HG03196 (cell line): ENCODE measurements at regions not wholly inside any gene's neighbourhood (a gene's known extent, or its start where the extent isn't known, plus 50 kb on each side); places are given as distances from the start of the nearest gene placed in this dataset.

ENCODE experiments used
- ATAC-seq: cut with Tn5 transposase; IDR thresholded peaks from one replicate; pipeline ENCODE4 v1.9.1; 2021; ENCODE audit not compliant: unreplicated experiment

DNA sequence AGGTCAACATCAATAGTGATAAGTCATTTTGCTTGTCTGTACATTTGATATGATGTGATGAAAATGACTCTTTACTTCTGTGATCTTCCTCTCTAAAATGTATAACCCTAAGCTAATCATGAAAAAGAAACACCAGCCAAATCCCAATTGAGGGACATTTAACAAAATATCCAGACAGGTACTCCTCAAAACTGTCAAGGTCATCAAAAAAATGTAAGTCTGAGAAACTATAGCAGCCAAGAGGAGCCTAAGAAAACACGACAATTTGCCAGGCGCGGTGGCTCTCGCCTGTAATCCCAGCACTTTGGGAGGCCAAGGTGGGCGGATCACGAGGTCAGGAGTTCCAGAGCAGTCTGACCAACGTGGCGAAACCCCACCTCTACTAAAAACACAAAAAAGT is 708.5 kb upstream of the ID4 start:
- ATAC-seq: no peak

DNA sequence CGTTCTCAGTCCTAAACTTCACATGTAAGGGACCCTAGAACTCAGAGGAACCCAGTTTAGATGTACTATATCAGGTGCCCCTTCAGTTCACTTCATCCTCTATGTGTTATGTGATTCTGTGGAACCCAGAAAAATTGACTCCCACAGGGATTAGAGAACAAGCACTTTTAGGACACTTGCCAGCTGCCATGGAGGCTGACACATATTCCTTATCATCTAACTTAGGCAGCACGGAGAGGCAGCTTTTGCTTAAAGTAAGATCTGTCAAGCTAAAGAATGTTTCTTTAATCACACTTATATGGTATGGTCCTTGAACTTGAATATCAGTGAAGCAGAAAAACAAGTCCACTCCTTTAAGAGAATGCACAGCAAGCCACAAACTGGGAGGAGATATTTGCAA is 701.5 kb upstream of the ID4 start:
- no peak for ATAC-seq

DNA sequence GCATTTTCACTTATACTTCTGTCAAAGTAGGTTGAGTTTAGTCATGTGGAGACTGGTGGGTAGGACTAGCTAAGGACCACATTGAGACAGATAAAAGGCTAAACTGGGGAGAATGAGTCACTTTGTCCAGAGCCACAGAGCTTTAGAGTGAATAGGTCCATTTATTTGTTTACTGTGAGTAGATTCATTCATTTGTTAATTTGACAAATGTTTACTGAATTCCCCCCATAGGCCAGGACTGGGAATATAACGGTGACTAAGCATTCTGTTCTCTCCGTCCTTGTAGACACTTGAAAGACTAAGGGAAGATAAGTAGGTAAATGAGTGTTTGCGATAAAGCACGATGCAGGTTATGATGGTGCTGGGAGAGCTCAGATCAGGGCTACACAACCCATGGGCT is 699.7 kb upstream of the ID4 start:
- ATAC-seq: no peak

DNA sequence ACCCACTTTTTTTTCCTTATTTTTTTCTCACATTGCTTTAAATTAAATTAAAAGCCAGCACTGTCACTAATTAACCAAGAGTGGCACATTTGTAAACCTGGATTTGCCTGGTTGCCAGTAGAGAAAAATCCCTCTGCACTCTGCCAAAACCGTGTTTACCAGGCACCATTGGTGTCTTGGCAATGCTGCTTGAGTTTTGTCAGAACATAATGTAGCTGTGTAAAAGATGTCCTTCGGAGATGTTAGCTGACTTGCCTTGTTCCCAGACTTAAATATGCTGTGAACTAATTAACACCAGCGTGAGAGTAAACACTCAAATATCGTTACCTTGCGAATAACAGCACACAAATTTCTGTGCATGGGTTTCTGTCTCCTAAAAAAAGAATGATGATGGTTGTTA is 694.9 kb upstream of the ID4 start:
- ATAC-seq: no peak

DNA sequence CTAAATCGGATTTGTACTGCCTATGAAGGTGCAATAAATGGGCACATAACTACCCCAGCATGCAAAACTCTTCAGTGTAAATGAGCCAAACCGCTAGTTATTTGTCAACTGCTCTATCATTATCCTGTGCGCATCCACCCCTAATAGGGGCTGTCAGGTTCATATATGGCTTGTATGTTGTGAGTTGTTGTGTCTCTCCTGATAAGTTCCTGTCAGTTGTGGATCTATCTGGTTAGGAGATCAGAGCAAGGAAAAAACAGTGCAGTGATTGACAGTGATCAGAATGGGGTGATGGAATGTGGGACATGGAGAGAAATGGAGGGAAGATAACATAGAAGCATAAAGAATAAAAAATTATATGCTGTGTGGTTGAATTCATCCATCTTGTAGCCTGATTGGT is 686.9 kb upstream of the ID4 start:
- ATAC-seq: no peak

DNA sequence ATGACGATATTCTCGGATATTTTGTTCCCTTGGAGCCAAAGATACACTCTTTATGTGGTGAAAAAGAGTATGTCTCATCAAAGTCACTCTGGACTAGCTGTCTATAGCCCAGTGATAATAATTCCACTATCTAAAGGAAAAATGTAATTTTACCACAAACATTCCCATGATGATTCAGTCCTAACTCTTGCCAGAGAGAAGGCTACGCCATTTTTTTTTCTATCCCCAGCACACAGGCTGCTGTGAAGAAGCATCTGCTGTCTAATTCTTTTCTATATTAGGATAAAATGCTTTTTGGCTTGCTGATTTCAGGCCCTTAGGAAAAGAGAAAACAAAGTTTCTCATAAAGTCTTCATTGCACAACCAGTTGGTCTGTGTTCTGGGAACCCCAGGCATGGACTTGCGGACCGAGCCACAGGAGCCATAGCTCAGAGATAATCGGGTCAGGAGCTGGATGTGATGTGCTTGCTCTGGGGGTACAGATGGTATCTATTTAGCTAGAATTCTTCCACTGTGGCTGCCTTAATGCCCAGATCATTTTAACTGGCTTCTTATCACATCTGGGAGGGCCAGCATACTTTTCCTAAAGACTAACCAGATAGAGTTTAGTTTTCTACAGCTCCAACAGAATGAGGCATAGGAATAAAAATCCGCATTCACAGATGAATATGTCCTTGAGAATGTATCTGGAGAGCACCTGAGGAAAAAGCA is 683.7 kb upstream of the ID4 start:
- ATAC-seq: no peak

DNA sequence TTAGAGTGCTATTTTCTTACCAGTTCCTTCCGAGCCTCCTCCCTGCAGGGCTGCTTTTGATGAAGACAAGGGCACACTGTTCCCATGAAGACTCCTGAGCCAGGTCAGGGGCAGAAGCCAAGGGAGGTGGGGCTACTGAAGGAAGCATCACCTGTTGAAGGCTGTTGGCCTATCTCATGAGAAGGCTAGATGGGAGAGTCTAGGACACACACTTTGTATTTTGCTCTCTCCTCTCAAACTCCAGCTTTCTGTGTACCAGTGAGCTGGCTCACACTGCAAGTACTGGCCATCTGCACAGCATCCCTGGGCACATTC is 683.2 kb upstream of the ID4 start:
- ATAC-seq: no peak

DNA sequence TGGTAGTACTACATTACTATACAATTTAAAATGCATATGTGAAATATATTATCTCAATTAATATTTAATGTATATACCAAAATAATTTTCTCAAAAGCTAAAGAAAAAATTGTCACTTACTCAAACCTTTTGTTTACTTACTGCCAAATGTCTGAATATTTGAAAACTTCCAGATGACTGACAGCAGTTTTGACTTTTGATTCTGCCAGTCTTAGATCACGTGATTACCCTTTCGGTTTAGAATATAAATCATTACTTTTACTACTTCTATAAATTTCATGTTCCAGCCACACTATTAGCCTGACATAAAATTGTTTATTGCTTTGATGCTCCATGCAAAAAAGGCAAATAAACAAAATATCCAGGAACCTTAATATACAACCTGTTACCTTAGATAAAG is 680.7 kb upstream of the ID4 start:
- no peak for ATAC-seq

DNA sequence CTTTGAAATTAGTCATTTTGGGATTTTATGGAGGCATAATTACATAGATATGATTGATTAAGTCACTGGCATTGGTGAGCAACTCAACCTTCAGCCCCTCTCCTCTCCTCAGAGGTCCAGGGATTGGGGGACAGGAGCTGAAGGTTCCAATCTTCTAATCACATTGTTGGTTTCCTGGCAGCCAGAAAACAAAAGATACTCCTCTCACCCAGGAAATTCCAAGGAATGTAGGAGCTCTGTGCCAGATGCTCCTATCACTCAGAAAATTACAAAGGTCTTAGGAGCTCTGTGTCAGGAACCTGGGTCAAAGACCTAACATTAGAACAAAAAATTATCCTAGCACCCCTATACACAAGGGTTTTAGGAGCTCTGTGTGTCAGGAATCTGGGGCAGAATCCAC is 679.7 kb upstream of the ID4 start:
- ATAC-seq: no peak

DNA sequence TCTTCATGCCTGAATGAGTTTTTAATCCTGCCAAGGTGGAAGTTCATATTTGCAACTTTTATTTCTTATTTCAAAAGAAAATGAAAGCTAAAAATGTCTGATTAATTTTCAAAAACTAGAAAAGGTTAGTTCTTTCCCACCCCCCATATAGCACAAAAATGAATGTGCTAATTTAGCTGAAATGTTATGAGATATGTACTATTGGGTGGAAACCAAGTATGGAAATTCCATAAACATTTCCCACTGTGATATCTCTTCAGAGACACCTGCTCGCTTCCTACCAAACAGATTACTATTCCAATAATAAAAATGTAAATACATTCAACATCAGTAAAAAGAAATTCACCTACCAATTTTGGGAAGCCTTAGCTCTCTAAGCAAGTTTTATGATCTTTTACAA is 678.6 kb upstream of the ID4 start:
- ATAC-seq: no peak

DNA sequence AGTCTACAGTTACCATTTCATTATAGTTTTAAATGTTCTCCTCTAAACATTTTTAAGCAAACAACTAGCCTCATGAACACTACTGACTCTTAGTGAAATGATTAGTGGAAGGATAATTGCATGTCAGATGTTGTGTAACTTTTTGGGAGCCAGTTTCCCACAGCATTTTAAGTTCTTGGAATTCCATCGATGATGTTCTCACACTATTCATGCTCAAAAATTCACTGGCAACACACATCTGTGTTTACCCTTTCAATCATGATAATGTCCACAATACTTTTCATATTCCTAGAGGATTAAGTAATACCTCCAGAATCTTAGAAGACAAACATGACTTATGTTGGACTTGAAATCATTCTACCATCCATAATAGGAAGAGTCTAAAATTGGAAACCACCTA is 678.1 kb upstream of the ID4 start:
- ATAC-seq: no peak

DNA sequence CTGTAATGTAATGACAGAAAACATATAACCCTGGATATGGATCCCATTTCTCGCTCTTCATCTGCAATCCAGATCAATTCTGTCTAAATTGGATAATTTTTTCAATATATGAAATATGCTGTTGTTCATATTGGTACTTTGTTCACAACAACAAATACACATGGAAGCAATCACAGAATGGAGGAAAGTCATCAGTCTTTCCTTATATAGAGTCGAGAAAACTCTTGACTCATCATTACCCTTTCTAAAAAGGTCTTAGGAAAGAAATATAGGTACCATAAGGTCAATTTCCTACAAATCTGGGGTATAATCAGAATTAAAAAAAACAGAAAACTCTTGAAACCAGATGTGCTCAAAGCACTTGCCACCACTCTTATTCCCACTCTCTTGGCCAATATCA is 677.6 kb upstream of the ID4 start:
- ATAC-seq: no peak

DNA sequence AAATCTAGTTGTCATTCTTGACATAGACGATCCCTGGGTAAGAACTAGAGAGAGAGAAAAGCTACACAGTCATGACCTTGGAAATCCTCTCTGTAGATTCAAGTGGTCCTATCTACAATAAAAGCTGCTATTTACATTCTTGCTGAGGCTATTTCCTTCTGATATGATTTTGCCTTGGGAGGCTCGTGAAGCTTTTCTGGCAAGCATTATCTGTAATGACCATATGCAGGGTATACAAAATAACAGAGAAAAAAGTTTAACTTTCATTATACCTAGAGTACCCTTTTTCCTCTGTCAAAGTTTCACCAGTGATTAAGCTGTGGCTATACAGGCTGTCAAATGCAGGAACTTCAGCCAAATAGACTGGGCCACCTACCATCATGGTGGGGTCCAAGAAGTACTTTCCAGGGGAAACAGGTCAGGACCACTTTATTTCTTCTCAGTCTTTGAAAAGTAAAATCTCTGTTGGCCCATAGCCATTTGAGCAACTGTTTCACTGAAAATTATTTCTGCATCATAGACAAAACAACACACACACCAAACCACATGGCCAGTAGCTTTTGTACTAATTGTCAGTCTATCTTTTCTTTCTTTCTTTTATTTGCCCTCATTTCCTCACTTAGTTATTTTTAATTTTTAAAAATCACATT is 677.0 kb upstream of the ID4 start:
- no peak for ATAC-seq

DNA sequence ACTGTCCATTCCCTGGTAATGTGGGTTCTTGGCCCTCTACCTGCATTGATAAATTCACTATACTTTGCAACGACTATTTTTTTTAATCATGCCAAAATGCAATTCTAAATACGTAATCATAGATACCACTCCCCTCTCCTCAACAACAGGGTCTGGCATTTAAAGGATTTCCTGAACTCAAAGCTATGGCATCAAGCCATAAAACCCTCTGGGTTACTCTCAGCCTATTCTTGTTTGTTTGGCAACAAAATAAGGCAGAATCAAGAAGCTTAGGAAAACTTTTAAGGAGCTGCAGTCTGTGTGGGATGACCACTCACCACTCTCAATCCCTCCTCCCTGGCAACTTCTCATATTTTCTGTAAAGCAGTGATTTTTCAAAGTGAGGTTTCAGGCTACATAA is 669.9 kb upstream of the ID4 start:
- ATAC-seq: no peak

DNA sequence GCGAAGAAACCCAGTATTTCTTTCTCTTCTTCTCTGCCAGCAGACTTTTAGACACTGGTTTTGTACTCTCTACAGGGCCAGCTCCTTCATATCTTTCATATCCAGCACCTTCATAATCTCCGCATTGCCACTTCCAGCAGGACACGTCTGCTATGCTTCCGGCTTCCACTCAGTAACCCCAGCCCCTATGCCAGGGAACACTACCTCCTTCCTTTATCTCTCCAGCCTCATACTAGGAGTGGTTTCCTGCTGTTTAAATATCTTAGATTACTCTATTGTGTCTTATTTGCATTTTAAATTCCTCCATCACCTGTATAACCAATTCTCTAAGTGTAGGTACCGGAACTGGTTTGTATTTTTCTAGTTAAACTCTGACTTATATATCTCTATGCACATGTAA is 667.8 kb upstream of the ID4 start:
- ATAC-seq: no peak

DNA sequence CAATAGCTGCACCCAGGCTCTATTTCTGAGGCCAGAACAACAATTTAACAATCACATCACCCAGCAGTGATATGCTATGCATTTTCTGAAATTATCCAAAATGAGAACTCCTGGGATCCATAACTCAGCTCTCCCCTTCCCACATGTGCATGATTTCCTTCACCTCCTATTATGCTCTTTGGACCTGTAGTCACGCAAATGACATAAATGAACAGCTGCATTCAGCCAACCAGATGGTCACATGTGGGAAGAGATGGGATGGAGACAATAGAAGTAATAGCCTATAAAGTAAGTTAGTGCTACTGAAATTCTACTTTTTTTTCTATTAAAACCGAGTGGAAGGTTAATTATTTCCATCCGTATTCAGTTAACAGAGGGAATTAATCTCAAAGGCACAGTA is 662.1 kb upstream of the ID4 start:
- no peak for ATAC-seq

DNA sequence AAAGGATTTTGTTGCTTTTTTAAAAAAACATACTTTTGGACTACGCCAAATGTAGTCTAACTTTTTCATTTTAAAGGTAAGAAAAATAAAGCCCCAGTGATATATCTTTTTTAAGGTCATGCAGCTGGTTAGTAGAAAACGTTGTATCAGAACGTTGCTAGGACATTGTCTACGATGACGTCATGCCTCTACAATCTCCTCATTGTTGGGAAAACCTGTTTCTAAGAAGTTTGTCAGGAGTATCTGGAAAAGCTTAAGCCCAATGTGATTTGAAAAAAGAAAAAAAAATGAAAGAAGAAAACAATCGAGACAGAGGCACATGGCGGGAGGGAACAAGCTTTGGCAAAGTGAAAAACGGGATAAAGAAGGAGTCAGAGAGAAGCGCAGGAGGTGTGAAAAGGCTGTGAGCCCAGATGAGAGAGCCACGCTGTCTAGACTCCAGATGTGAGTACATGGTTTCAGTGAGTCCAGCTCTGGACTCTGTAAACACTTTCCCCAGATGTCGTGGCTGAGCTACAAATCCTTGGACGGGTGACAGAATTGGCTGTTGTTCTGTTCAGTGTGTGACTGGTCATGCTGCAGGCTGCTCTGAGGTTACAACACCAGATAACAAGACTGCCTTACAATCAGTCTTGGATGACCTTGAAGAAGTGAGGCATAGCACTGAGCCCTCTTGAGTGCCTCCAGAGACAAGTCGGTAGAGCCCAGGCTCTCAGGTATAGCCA is 656.7 kb upstream of the ID4 start:
- ATAC-seq: no peak

DNA sequence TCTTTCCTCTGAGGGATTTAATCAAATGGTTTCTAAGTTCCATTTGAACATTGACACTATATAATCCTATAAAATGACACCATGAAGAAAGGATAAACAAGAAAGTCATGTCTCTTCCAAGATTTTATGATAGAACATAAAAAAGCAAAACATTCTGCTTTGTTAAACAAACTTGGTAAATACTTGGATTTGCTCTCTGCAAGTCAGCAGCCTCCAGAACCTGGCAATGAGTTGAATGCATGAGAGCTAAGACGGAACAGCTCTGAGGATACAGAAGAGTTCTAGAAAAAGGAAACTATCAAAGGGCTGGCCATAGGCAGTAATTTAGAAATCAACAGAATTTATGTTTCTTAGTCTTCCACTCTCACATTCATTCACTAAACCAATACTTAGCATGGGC is 656.0 kb upstream of the ID4 start:
- no peak for ATAC-seq

DNA sequence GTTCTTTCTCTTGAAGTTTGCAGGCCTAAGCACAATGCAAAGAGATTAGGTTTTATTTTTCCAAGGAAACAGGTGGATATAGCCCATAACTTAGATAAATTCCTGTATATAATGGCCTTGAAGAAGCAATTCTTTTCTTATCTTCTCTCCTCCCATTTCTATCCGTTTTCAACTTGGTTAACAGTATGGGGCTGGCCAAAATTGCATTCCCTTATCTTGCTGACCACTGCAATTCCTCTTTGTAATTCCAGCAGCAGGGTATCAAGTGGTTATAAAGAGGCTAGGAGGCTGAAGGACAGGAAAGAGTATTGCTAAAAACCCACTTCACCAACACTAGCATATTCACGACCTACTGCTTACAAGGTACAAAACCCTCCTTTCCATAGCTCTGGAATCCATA is 643.5 kb upstream of the ID4 start:
- ATAC-seq: no peak

DNA sequence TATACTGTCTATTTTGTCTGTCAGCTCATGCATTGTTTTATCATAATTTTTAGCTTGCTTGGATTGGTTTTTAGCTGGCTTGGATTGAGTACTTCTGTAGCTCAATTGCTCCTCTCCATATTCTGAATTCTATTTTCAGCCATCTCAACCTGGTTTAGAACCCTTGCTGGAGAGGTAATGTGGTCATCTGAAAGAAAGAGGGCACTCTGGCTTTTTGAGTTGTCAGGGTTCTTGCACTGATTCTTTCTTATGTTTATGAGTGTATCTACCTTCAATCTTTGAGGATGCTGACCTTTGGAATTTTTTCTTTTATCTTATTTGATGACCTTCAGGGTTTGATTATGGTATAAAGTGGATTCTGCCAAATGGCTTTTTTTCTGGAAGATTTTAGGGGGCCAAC is 632.7 kb upstream of the ID4 start:
- ATAC-seq: no peak

DNA sequence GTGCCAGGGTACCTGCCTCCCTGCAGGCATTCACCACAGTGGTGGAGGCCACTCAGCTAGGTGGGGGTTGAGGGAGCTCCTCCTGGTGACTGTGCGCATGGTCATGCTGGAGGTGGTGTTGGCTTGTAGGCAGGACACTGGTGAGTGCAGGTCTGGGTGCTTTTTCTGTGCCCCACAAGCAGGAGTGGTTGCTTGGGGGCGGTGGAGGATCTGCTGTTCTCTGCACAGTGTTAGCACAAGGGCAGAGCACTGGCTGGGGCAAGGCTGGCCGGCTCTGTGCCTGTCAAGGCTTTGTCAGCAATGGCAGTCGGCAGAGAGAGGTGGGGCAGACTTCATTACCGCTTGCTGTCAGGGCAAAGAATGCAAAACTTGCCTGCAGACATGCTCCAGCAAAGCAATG is 632.1 kb upstream of the ID4 start:
- no peak for ATAC-seq

DNA sequence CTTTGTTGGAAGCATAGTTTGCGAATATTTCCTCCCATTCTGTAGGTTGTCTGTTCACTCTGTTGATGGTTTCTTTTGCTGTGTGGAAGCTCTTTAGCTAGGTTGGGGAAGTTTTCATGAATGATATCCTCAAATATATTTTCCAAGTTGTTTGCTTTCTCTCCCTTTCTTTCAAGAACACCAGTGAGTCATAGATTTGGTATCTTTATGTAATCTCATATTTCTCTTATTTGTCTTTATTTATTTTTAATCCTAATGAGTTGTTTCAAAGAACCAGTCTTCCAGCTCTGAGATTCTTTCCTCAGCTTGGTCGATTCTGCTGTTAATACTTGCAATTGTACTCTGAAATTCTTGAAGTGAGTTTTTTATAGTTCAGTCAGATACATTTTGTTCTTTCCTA is 628.0 kb upstream of the ID4 start:
- ATAC-seq: no peak
